Erythroblast (primary cell): ENCODE measurements at regions not wholly inside any gene's neighbourhood (a gene's known extent, or its start where the extent isn't known, plus 50 kb on each side); places are given as distances from the start of the nearest gene placed in this dataset.
"Not testable (repeated sequence)": the region's sequence is repeated elsewhere in the genome, so short reads cannot be mapped to it uniquely, and the experiment has no call there.

Experiments
- DNase-seq, 2 experiments: peaks; one replicate each; lab custom pipeline; 2025; lab: John Stamatoyannopoulos, UW
- GATA1 ChIP-seq: IDR thresholded peaks from 2 replicates; pipeline ENCODE4 v1.6.1; 2011; ENCODE audit warnings: low read depth, mild to moderate bottlenecking, control low read depth, low read length, moderate library complexity
- POLR2A ChIP-seq: IDR thresholded peaks from 2 replicates; pipeline ENCODE4 v1.6.1; 2011; ENCODE audit warnings: mild to moderate bottlenecking, low read length

DNA sequence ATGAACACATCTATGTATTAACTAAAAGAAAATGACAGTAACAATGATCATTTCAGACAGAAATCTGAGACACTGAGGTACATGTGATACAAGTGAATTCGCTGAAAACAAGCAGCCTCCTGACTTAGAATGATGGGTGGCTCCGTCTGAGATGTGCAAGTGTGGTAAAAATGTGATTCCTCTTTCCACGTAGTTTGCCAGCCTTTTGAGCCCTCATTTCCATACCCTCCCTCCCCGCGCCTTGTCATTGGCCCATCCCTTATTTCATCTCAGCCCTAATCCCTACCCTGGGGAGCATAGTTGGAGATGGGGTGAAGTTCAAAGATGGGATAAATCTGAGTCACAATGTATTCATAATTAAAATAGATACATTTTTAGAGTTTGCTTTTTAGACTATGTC lies 107.8 kb downstream of the BMP4 start:
- TF ChIP-seq GATA1 (no peak), POLR2A (no peak)
- no peak for DNase-seq

DNA sequence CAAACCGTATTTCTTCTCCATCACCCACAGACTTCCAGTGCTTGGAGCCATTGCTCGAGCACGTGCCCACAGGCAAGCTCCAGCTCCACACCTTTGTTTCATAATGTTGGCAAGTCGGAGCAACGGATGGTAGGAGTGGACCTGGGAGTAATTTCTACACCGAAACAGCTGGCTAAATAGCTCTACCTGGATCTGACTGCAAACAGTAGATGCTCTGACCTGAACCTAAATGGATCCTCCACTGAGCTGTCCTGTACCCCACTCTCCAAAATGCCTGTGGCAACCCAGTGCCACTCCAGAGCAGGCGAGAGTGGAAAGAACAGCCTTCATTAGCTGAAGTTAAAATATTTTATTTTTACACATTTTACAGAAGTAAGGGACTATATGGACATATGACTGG lies 108.7 kb downstream of the BMP4 start:
- TF ChIP-seq POLR2A (no peak), GATA1 (no peak)
- DNase-seq: no peak

DNA sequence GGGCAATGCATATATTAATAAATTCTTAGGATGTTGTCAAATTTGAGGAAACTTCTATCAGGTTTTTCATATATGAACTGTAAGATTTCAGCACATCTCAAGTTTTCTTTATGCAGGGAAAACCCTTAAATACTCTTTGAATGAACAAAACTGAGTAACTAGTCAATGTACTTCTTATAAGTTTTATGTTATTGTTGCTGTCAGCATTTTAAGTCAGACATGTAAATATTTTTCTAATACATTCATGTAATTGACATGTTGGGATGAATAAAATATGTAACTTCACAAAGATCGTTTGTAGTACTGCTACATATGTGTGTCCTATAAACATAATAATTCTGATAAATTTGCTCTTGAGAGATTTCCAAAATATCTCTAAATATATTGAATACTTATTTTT lies 109.6 kb downstream of the BMP4 start:
- TF ChIP-seq GATA1: no peak
- TF ChIP-seq POLR2A: no peak
- DNase-seq: no peak

DNA sequence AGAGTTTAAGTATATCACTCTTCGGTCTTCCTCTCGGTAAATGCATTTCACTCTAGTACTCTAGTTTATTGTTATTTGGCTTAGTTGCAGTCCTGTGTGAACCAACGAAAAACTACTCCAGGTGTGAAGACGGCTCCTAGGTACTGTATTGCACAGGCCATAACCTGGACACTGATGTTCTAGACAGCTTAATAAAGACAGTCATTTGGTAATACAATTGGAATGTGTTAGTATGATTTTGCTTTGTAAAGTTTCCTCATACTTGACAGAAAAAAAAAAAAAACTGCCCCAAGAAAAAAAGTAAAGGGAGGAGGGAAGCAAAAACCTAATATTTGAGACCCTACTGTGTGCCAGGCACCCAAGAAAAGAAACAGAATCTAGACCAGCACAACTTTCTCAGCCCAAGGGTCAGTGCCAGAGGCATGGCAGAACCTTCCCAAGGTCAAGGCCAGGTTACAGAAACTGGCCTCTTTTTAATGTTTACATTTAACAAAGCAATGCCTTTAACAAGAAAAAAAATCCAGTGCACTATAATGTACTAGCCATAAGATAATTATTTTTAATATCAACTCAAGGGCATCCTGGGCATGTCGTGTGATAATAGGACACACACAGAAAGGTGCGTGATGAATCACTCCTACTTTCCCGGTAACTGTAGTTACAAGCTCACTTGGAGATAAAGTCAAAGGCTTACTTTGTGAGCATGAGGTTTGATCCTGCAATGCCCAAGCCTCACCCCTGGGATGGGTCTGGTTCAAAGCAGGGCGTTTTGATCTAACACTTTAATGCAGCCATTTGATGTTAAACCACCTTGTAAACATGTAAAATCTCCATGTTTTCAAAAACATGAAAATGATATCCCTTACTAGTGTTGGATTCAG lies 110.6 kb downstream of the BMP4 start:
- TF ChIP-seq POLR2A (no peak), GATA1 (no peak)
- DNase-seq: no peak

DNA sequence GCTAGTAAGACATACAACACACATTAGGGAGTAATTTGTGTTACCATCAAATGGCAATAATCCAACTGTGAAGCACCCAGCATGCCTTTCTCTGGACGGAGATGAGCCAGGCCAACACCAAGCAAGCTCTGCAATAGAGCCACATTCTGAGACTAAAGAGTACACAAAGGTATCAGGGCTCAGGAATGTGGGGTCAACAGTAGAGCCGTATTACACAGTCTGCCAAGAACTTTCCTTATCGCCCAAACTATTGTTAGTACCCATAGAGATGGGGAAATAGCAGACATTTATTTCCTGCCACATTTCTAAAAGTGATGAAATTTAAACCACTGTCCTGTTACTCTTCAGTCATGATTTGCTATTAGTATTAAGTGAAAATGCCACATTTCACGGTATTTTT lies 113.7 kb downstream of the BMP4 start:
- TF ChIP-seq POLR2A: no peak
- no peak for TF ChIP-seq GATA1
- no peak for DNase-seq

DNA sequence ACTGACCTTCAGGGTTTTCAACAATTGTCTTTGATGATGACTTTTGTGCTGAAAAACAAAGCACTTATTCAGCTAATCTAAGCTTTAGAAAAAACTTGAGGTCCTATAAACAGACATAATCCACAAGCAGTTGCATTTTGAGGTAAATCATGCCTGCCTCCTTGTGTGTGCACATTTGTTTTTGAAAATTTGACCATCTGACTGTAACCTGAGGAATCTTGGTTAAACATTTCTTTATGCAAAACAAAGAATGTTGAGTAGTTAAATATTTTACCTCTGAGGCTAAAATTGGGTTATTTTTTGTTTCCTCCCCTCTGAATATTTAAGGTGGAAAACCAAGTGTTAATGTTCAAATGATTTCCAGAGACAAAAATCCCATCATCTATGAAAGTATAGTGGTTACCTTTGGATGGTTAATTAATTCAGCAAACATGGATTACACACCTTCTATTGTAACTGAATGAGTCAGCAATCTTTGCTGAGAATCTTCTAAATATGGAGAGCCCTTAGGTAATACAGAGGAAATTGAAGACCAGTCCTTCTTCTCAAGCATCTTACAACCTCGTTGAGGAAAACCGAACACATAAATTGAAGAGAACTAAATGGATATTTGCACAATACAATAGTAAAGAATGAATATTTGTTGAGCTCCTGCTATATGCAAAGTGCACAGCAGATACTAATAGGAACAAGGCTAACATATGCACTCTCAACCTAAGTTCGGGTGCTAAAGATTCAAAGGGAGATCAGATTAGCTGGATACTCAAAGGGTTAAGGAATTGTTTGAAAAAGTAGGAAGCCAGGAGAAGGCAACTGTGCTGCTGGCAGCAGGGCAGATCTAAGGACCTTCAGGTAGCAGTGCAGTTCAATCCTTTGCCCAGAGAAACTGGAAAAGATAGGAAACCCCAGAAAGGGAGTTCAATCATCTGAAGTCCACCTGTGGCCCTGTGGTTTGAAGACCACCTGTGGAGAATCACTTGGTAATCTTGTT lies 115.2 kb downstream of the BMP4 start:
- DNase-seq: no peak
- TF ChIP-seq GATA1 (no peak), POLR2A (no peak)

DNA sequence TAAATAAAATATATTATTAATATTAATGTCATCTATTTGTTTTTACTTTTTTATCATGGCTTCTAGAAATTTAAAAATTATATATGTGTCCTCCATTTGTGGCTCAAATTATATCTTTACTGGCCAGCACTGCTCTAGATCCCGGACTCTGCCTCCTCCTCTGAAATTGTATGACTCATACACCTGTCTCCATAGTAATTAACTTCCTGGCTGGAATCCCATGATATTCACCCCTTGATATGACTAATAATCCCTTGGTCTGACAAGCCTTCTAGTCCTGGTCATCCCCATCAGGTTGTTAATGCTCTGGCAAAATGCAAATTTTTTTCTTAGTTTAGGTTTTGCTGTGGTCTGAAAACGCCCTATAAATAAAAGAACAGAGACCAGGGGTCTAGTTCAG lies 116.2 kb downstream of the BMP4 start:
- DNase-seq: no peak
- TF ChIP-seq POLR2A (no peak), GATA1 (no peak)

DNA sequence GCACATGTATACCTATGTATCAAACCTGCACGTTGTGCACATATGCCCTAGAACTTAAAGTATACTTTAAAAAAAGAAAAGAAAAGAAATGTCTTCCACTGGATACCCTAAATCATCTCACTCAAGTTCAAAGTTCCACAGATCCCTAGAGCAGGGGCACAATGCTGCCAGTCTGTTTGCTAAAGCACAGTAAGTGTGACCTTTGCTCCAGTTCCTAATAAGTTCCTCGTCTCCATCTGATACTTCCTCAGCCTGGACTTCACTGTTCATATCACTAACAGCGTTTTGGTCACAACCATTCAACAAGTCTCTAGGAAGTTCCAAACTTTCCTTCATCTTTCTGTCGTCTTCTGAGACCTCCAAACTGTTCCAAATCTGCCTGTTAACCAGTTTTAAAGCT lies 118.3 kb downstream of the BMP4 start:
- no peak for DNase-seq
- TF ChIP-seq GATA1 (no peak), POLR2A (no peak)

DNA sequence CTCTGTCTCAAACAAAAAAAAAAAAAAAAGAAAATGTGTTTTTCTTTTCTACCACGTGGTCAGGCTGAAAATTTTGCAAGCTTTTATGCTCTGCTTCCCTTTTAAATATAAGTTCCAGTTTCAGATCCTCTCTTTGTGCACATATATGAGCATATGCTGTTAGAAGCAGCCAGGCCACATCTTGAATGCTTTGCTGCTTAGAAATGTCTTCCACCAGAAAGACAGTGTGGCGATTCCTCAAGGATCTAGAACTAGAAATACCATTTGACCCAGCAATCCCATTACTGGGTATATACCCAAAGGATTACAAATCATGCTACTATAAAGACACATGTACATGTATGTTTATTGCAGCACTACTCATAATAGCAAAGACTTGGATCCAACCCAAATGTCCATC lies 119.0 kb downstream of the BMP4 start:
- DNase-seq: not testable (repeated sequence)

DNA sequence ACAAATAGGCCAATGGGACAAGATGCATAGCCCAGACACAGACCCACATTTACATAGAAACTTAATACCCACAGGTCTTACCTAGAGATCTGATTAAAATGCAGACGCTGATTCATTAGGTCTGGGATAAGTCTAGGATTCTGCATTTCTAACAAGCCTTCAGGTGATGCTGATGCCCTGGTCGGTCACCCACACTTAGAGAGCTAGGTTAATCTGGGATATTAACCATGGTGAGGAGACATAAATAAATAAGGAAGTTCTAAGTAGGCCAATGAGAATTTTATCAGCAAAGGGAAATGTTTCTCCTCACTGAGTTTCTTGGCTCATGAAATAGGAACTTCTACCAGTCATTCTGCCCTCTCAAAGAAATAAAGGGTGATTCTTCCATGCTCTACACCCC lies 120.1 kb downstream of the BMP4 start:
- no peak for DNase-seq
- no peak for TF ChIP-seq GATA1
- no peak for TF ChIP-seq POLR2A

DNA sequence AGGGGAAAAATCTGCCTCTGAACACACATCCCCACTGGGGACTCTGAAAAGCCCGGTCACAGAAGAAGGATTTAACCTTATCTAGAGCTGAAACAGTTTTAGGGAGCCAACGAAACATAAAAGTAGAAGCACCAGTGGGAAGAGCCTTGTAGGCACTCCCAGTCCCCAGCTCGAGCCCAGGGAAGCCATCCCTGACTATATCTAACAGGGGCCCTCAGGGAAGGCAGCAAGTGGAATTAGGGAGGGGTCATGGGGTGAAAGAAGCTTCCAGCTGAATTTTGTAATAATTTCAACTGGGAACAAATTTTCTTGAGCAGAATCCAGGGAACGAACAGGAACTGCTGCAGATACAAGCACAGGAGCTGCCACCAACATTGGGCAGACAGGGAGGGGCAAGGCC lies 127.8 kb downstream of the BMP4 start:
- no peak for DNase-seq
- no peak for TF ChIP-seq GATA1
- no peak for TF ChIP-seq POLR2A

DNA sequence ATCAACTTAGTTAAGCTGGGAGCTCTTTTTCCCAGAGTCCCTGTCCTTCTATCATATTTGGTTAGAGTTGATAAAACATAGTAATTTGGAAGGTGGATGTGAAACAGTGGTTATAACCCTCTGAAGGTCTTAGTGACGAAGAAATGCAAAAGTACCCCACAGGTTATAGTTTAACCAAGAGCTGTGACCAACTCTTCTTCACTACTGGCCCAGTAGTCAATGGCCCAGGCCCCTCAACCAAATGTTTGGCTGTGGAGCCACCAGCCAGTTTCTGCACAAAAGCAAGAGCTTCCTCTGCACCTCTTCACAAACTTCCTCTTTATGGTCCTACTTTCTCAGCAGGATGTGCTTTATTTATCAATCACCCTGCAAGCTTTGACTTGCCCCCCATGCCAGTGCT lies 132.6 kb downstream of the BMP4 start:
- TF ChIP-seq POLR2A (no peak), GATA1 (no peak)
- no peak for DNase-seq

DNA sequence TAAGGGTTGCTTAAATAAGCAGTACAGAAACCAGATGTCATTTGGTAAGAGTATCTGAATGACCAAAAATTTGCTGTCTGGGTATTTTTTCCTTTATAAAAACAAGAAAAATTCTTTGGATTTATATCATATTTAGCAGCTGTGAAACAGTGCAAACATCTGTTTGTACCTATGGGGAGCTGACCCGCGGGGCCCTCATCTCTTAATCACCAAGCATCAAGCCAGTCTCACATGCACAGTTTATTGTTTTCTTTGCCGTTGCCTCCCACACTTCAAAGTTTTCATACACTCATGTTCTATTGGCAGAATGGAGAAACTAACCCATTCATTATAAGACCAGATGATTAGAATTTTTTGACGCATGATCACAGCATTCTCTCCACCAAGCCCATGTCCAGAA lies 142.2 kb downstream of the BMP4 start:
- DNase-seq: no peak
- TF ChIP-seq POLR2A: no peak

DNA sequence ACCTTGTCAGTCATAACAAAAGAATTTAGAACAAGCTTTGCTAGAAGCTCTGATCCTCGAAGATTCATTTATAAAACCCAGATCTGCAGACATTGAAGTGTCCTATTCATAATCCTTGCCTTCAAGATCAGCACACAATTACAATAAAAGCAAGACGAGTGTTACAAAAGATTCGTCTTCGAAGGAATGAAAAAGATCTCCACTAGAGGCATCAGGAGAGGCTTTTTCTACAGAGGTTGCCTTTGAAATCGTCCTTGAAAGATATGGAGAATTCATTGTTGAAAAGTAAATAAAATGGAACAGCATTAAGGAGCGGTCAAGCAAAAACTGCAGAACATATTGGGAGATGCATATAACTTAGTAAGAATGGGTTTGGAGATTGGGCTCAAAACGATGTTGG lies 146.4 kb downstream of the BMP4 start:
- DNase-seq: no peak
- TF ChIP-seq POLR2A (no peak), GATA1 (no peak)

DNA sequence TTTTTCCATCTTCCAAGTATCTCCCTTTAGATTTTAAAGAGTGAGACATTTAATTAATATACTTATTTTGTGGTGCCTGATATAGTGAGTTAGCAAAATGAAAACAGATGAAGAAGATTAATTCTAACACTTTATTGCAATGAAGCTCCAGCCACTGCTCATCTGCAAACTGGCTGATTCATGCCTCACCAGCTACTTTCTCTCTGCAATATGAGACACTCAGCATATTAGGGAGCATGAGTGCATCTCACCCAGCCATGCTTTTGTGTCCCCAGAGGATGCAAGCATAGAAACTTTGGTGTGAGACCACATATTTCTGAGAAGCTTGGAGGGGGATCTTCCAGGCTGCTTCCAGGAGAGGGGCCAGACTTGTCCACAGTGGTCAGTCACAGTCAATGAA lies 148.6 kb downstream of the BMP4 start:
- no peak for DNase-seq
- no peak for TF ChIP-seq POLR2A
- TF ChIP-seq GATA1: no peak
